GM19438 (cell line): ENCODE measurements at regions not wholly inside any gene's neighbourhood (a gene's known extent, or its start where the extent isn't known, plus 50 kb on each side); places are given as distances from the start of the nearest gene placed in this dataset.

ENCODE experiments used
- ATAC-seq: cut with Tn5 transposase; IDR thresholded peaks from one replicate; pipeline ENCODE4 v1.9.1; 2021; ENCODE audit warnings: low read depth; ENCODE audit not compliant: unreplicated experiment

GRCh38 chr2:34104601-34105000 lies 505.5 kb upstream of the FAM98A start:
- ATAC-seq: no peak

DNA sequence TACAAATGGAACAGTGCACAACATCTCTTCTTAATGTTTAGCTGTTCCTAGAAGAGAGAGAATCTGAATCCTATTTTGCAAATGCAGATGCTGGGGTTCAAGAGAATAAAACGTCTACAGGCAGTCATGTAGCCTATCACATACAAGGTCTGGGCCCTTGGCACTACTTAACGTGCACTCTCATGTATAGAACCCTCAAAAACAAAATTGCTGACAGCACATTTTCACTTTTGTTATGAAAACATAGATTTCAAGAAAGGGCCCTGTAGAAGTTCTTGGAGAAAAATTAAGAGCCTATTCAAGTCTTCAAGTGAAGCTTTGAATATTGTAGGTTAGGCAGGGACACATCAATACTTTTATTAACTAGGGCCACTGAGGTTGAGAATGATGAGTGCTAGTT lies 504.3 kb upstream of the FAM98A start:
- no peak for ATAC-seq

GRCh38 chr2:34102339-34102738 lies 503.2 kb upstream of the FAM98A start:
- ATAC-seq: no peak

GRCh38 chr2:34099377-34099776 lies 500.3 kb upstream of the FAM98A start:
- no peak for ATAC-seq

DNA sequence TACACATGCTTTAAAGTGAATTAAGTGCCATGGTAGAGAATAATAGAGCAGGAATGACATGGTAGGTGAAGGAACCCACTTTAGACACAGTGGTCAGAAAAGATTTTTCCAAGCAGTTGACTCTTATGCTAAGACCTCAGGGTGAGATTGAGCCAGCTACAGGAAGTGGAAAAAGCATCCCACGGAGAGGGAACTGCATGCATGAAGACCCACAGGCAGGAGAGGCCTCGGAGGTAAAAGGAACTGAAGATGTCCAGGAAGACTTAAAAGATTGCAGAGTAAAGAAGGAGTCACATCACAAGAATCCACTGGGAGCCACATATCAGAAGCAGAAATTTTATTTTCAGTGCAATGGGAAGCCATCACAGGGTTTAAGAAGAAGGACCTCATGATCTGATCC lies 499.2 kb upstream of the FAM98A start:
- no peak for ATAC-seq

- peak; percentile 63 for ATAC-seq
These were observed 497.6 kb upstream of the FAM98A start for GRCh38 chr2:34096562-34097171.

DNA sequence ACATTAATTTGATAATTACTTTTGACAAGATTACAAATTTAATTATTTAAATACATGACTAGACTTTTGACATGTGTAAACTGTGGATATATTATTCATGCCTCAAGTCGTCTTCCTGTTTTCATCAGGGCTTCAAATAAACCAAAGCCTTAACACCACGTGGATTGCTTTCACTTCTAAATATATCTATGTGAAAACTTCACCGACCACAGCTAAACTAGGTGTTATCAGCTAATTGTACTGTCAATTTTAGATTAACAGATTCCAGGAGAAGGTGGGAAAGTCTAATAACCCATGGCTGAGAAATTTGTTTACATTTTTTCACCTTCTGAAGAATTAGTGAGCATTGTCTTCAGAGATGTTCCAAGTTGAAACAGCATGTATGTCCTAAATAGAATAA lies 494.7 kb upstream of the FAM98A start:
- no peak for ATAC-seq

GRCh38 chr2:34070196-34070595 lies 471.1 kb upstream of the FAM98A start:
- ATAC-seq: no peak

DNA sequence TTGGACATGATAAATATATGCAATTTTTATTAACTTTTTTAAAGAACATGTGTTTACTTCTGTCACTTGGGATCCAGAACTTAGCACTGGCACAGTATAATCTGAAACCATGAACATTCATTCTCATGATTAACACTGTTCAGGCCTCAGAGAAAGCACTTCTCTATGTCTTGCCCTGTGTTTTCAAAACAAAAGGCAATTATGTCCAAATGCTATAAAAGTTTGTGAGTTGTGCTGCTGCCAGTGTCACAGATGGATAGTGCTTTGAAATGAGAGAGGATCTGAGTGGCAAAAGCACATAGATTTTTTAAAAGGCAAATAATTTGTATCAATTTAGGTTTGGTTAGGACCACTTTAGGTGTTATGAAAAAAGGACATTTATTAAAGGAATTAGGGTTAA lies 470.5 kb upstream of the FAM98A start:
- no peak for ATAC-seq

- ATAC-seq: no peak
These were observed 451.3 kb upstream of the FAM98A start for GRCh38 chr2:34050413-34050812.

- no peak for ATAC-seq
These were observed 446.1 kb upstream of the FAM98A start for GRCh38 chr2:34045101-34045655.

- no peak for ATAC-seq
These were observed 438.8 kb upstream of the FAM98A start for GRCh38 chr2:34037886-34038285.

- ATAC-seq: no peak
These were observed 438.1 kb upstream of the FAM98A start for GRCh38 chr2:34037157-34037556.

GRCh38 chr2:34031097-34031496 lies 432.0 kb upstream of the FAM98A start:
- no peak for ATAC-seq

GRCh38 chr2:34030273-34030672 lies 431.2 kb upstream of the FAM98A start:
- no peak for ATAC-seq

GRCh38 chr2:34029073-34029472 lies 430.0 kb upstream of the FAM98A start:
- ATAC-seq: no peak

- ATAC-seq: no peak
These were observed 426.1 kb upstream of the FAM98A start for GRCh38 chr2:34025196-34025595.

GRCh38 chr2:34012715-34013302 lies 413.7 kb upstream of the FAM98A start:
- ATAC-seq: peak; percentile 78

DNA sequence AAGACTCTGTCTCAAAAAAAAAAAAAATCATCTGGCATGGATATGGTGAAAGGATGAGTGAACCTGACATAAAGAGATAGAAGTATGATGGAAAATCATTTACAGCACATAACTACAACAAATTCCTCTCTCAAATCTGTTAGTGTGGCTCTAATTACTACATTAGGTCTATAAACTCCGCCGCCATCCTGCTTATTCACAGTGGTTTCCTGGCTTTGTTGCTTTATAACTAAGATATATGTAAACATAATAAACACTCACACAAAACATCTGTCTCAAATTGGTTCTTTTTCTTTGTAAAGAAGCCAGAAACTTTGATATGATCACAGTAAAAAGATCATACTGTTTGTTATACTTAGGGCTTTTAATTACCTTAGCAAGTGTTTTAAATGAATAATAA lies 412.6 kb upstream of the FAM98A start:
- ATAC-seq: no peak

GRCh38 chr2:34005901-34006300 lies 406.8 kb upstream of the FAM98A start:
- ATAC-seq: no peak

GRCh38 chr2:34004936-34005335 lies 405.8 kb upstream of the FAM98A start:
- ATAC-seq: no peak

- ATAC-seq: no peak
These were observed 404.7 kb upstream of the FAM98A start for GRCh38 chr2:34003795-34004194.
